ENCODE measurements at regions not wholly inside any gene's neighbourhood (a gene's known extent, or its start where the extent isn't known, plus 50 kb on each side); places are given as distances from the start of the nearest gene placed in this dataset.

DNA sequence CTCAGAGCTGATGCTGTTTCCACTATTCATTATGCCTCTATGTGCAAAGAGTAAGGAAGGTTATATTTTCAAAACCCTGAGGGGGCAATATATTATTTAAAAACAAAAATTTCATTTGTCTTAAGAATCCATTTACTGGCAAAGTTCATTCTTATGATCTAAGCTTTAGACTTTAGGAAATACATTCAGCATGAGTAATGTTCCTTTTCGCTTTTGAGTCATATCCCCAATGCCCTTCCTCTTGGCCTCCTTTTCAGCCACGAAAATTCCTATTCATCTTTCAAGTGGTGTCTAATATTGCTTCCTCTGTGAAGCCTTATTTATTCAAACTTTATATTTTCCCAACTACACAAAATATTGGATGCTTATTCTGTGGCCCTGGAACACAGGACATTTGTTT is 1317.0 kb downstream of the PCDH9 start:
- 16 to 17% methylated on average over 2 of the region's 2 CpGs for WGBS, 2 donors
- no peak for DNase-seq
- intact Hi-C loops (cut with DNase I): no loop called here
- peaks cover 0 to 15% (median 0%) of the 10 kb centered on the region in 3 donors for H3K9me3 ChIP-seq
- H3K27me3 ChIP-seq: no peaks in the 10 kb centered on the region
- H3K4me1 ChIP-seq: no peaks in the 10 kb centered on the region
- no peak for TF ChIP-seq CTCF (IDR thresholded peaks at IDR 0.05)
- TF ChIP-seq POLR2A (IDR thresholded peaks at IDR 0.05): no peak
- H3K27ac ChIP-seq: peak overlapping the region in 1 of 4 donors; percentile 16
- no peaks in the 10 kb centered on the region for H3K36me3 ChIP-seq
- no peak overlapping the region for H3K4me3 ChIP-seq

DNA sequence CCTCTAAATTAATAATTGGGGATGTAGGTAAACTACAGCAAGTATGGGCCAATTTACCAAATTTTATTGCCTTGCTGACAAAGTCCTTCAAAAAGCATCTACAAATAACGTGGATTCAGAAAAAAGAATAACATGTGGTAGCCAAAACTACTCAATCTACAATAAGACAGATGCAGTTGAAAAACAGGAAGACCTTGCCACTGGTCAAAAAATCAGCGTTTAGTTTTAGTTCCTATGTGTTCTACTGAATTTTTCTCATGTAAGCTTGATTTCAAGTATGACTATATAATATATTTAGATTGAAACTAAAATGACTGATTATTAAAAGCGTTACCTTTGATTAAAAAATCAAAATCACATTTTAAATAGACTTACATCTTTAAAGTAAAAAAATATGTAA is 1317.6 kb downstream of the PCDH9 start:
- intact Hi-C loops (cut with DNase I): no loop called here
- no peak overlapping the region for H3K27ac ChIP-seq
- TF ChIP-seq CTCF (IDR thresholded peaks at IDR 0.05) (no peak), POLR2A (IDR thresholded peaks at IDR 0.05) (no peak)
- no peak for DNase-seq
- no peak overlapping the region for H3K4me3 ChIP-seq
- H3K36me3 ChIP-seq: no peaks in the 10 kb centered on the region
- H3K4me1 ChIP-seq: no peaks in the 10 kb centered on the region
- no peaks in the 10 kb centered on the region for H3K27me3 ChIP-seq
- peaks cover 0 to 15% (median 0%) of the 10 kb centered on the region in 3 donors for H3K9me3 ChIP-seq
- WGBS, 2 donors: 49 to 59% methylated on average over 3 of the region's 3 CpGs

DNA sequence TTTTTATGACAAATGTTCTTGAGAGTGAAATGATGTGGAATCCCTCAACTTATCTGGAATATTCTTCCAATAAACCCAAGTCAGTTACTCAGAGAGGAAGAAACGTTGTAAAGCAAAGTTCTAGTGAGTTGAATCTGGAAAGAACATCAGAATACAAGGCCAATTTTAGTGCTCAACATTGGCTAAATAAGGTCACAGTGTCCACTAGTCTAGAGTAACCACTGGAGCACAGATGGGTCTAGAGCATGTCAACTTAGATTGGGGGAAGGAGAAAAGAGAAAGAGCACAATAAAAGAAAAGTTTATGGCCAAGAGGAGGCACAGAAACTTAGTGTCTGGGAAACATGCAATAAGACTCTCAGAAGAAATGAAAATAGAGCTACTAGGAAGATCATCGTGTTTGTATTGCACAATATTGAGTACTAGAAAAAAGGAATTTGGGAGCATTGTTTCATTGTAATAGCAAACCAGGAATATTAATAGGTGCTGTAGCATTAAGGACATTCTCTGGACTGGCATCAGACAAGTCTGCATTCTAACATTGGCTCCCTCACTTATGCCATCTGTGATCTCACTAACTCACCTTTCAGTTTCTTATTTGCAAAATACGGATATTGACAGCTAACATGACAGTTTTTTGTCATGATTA is 1318.5 kb downstream of the PCDH9 start:
- no peaks in the 10 kb centered on the region for H3K4me1 ChIP-seq
- intact Hi-C loops (cut with DNase I): no loop called here
- H3K36me3 ChIP-seq: no peaks in the 10 kb centered on the region
- peaks cover 0 to 15% (median 0%) of the 10 kb centered on the region in 3 donors for H3K9me3 ChIP-seq
- H3K27ac ChIP-seq: no peak overlapping the region
- no peaks in the 10 kb centered on the region for H3K27me3 ChIP-seq
- no peak for DNase-seq
- no peak overlapping the region for H3K4me3 ChIP-seq
- WGBS, 2 donors: 33 to 55% methylated on average over 3 of the region's 3 CpGs
- TF ChIP-seq POLR2A (IDR thresholded peaks at IDR 0.05) (no peak), CTCF (IDR thresholded peaks at IDR 0.05) (no peak)

- TF ChIP-seq POLR2A (IDR thresholded peaks at IDR 0.05) (no peak), CTCF (IDR thresholded peaks at IDR 0.05) (no peak)
- intact Hi-C loops (cut with DNase I): no loop called here
- H3K27me3 ChIP-seq: no peaks in the 10 kb centered on the region
- H3K4me3 ChIP-seq: no peak overlapping the region
- no peaks in the 10 kb centered on the region for H3K36me3 ChIP-seq
- H3K27ac ChIP-seq: no peak overlapping the region
- DNase-seq: no peak
- H3K9me3 ChIP-seq: peaks cover 0 to 15% (median 0%) of the 10 kb centered on the region in 3 donors
- H3K4me1 ChIP-seq: no peaks in the 10 kb centered on the region
- WGBS, 2 donors: 100% methylated on average over 1 of the region's 1 CpG; no CpG with 5 or more reads in 1 of the 2 donors
Observed at GRCh38 chr13:65909501-65909900, 1320.6 kb downstream of the PCDH9 start.

DNA sequence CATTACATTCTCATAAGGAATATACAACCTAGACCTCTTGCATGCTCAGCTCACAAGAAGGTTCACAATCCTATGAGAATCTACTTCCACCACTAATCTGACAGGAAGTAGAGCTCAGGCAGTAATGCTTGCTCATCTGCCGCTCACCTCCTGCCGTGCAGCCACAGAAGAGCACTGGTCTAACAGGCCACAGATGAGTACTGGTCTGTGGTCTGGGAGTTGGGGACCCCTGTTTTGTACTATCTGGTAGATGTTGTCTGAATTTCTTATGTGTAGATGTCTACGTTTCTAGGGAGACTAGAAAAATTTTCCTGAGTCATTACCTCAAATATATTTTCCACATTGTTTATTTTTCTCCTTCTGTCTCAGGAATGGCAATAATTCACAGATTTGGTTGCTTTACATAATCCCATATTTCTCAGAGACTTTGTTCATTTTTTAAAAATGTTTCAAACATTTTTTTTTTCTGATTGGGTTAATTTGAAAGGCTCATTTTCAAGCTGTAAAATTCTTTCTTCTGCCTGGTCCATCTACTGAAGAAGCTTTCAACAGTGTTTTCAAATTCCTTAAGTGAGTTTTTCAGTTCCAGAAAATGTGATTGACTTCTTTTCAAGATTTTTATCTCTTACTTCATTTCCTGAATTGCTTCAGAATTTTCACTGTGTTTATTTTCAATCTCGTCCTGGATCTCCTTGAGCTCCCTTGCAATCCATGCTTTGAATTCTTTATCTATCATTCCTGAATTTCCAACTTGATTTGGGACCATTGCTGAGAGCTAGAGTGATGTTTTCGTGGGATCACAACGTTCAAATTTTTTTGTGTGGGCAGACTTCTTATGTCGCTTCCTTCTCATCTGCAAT is 1322.2 kb downstream of the PCDH9 start:
- Histone ChIP-seq H3K27me3 (no peaks in the 10 kb centered on the region), H3K9me3 (peaks cover 0 to 15% (median 0%) of the 10 kb centered on the region in 3 donors), H3K4me3 (no peak overlapping the region), H3K27ac (no peak overlapping the region), H3K4me1 (no peaks in the 10 kb centered on the region), H3K36me3 (no peaks in the 10 kb centered on the region)
- TF ChIP-seq POLR2A (IDR thresholded peaks at IDR 0.05) (no peak), CTCF (IDR thresholded peaks at IDR 0.05) (no peak)
- intact Hi-C loops (cut with DNase I): no loop called here
- WGBS, 2 donors: 71 to 76% methylated on average over 7 of the region's 7 CpGs
- no peak for DNase-seq
